ENCODE measurements at regions not wholly inside any gene's neighbourhood (a gene's known extent, or its start where the extent isn't known, plus 50 kb on each side); places are given as distances from the start of the nearest gene placed in this dataset.
"Not testable (repeated sequence)": the region's sequence is repeated elsewhere in the genome, so short reads cannot be mapped to it uniquely, and the experiment has no call there.

- TF ChIP-seq CTCF (IDR thresholded peaks at IDR 0.05) = no peak
- intact Hi-C loops (cut with DNase I) = no loop called here
- H3K36me3 ChIP-seq = no peaks in the 10 kb centered on the region
These were observed 131.3 kb downstream of the IPO8 start for GRCh38 chr12:30564394-30564793.

GRCh38 chr12:30548203-30548602 is 147.5 kb downstream of the IPO8 start:
- intact Hi-C loops (cut with DNase I) = no loop called here
- no peak for TF ChIP-seq CTCF (IDR thresholded peaks at IDR 0.05)
- DNase-seq (ENCODE audit: low spot score in 2 of 2) = no peak
- no peaks in the 10 kb centered on the region for H3K4me1 ChIP-seq
- H3K36me3 ChIP-seq = no peaks in the 10 kb centered on the region
- no peaks in the 10 kb centered on the region for H3K27me3 ChIP-seq
- no peaks in the 10 kb centered on the region for H3K9me3 ChIP-seq
- H3K4me3 ChIP-seq = no peak overlapping the region
- no peak overlapping the region for H3K27ac ChIP-seq

More at GRCh38 chr12:30564394-30564793, 131.3 kb downstream of the IPO8 start:
- Histone ChIP-seq H3K9me3 (peaks cover 0 to 5% of the 10 kb centered on the region in 2 donors), H3K27me3 (no peaks in the 10 kb centered on the region), H3K4me3 (no peak overlapping the region), H3K27ac (no peak overlapping the region), H3K4me1 (no peaks in the 10 kb centered on the region)
- no peak for DNase-seq (ENCODE audit: low spot score in 2 of 2)

- Histone ChIP-seq H3K9me3 (no peaks in the 10 kb centered on the region), H3K4me1 (no peaks in the 10 kb centered on the region), H3K4me3 (no peak overlapping the region), H3K36me3 (no peaks in the 10 kb centered on the region), H3K27ac (no peak overlapping the region), H3K27me3 (no peaks in the 10 kb centered on the region)
- no peak for DNase-seq (ENCODE audit: low spot score in 2 of 2)
- no peak for TF ChIP-seq CTCF (IDR thresholded peaks at IDR 0.05)
- intact Hi-C loops (cut with DNase I) = no loop called here
These were observed 149.5 kb downstream of the IPO8 start for GRCh38 chr12:30546121-30546520.

- H3K4me1 ChIP-seq; H3K9me3 ChIP-seq; DNase-seq (ENCODE audit: low spot score in 2 of 2); H3K27ac ChIP-seq; H3K27me3 ChIP-seq; H3K36me3 ChIP-seq; intact Hi-C loops (cut with DNase I); H3K4me3 ChIP-seq: not testable (repeated sequence)
These were observed 151.0 kb downstream of the IPO8 start for GRCh38 chr12:30544704-30545103.

GRCh38 chr12:30537228-30537627 is 158.4 kb downstream of the IPO8 start:
- Histone ChIP-seq H3K4me3 (no peak overlapping the region), H3K9me3 (no peaks in the 10 kb centered on the region), H3K4me1 (no peaks in the 10 kb centered on the region), H3K27me3 (no peaks in the 10 kb centered on the region), H3K27ac (no peak overlapping the region), H3K36me3 (no peaks in the 10 kb centered on the region)
- intact Hi-C loops (cut with DNase I) = no loop called here
- no peak for DNase-seq (ENCODE audit: low spot score in 2 of 2)
- no peak for TF ChIP-seq CTCF (IDR thresholded peaks at IDR 0.05)

GRCh38 chr12:30533558-30534265 is 162.0 kb downstream of the IPO8 start:
- H3K9me3 ChIP-seq = no peaks in the 10 kb centered on the region
- no peaks in the 10 kb centered on the region for H3K4me1 ChIP-seq
- intact Hi-C loops (cut with DNase I) = no loop called here
- H3K27me3 ChIP-seq = no peaks in the 10 kb centered on the region
- H3K27ac ChIP-seq = no peak overlapping the region
- TF ChIP-seq CTCF (IDR thresholded peaks at IDR 0.05) = no peak
- no peaks in the 10 kb centered on the region for H3K36me3 ChIP-seq
- no peak overlapping the region for H3K4me3 ChIP-seq
- DNase-seq (ENCODE audit: low spot score in 2 of 2) = no peak

Data from ascending aorta (tissue), 2 donors.